Thoracic aorta (tissue), 2 donors: ENCODE measurements at regions not wholly inside any gene's neighbourhood (a gene's known extent, or its start where the extent isn't known, plus 50 kb on each side); places are given as distances from the start of the nearest gene placed in this dataset.

Experiments used
- ATAC-seq: fragments of 150-250 bp; one replicate; pipeline ENCODE4 v1.8.0; 2017; ENCODE audit warnings: low read depth; ENCODE audit not compliant: insufficient number of reproducible peaks, low FRiP score
- DNase-seq: peaks from one replicate; pipeline ENCODE4 v3.0.0-alpha.2; 2020; ENCODE audit warnings: low spot score
- H3K27ac ChIP-seq, 2 donors: fragments of 200-600 bp; sonication (generic); 1 replicate in 1 of 2; 2 replicates in 1 of 2; pipeline ENCODE4 v1.5.1; 2016; ENCODE audit warnings: mild to moderate bottlenecking in 2 of 2, moderate library complexity in 2 of 2
- H3K27me3 ChIP-seq: fragments of 200-600 bp; sonication (generic); replicated peaks from 2 replicates; pipeline ENCODE4 v1.6.0; 2016; ENCODE audit warnings: mild to moderate bottlenecking; ENCODE audit not compliant: insufficient read depth
- H3K36me3 ChIP-seq: fragments of 200-600 bp; sonication (generic); one replicate; pipeline ENCODE4 v1.5.1; 2016
- H3K4me1 ChIP-seq, 2 donors: fragments of 200-600 bp; sonication (generic); 1 replicate in 1 of 2; 2 replicates in 1 of 2; pipeline versions ENCODE4 v1.5.1 to v1.6.0; 2016; ENCODE audit warnings: low read depth in 2 of 2, mild to moderate bottlenecking in 1 of 2; ENCODE audit not compliant: control insufficient read depth in 1 of 2
- H3K4me3 ChIP-seq: fragments of 200-600 bp; sonication (generic); 2 replicates; pipeline ENCODE4 v1.5.1; 2016; ENCODE audit warnings: mild to moderate bottlenecking
- H3K9me3 ChIP-seq: fragments of 200-600 bp; sonication (generic); 2 replicates; pipeline ENCODE4 v1.5.1; 2016
- CTCF ChIP-seq: fragments of 200-600 bp; sonication (generic); IDR thresholded peaks from one replicate; pipeline ENCODE4 v1.5.1; 2019; ENCODE audit warnings: antibody characterized with exemption

- peak; percentile 94 for TF ChIP-seq CTCF
- Histone ChIP-seq H3K4me1 (peaks cover 4 to 7% of the 10 kb centered on the region in 2 donors), H3K36me3 (no peaks in the 10 kb centered on the region), H3K4me3 (peak overlapping the region; percentile 90), H3K9me3 (no peaks in the 10 kb centered on the region), H3K27ac (peak overlapping the region; percentile 67 to 72), H3K27me3 (no peaks in the 10 kb centered on the region)
- peak; percentile 99 for ATAC-seq
- peak; percentile 80 for DNase-seq
Measured at GRCh38 chr2:41840702-41841551, 206.9 kb upstream of the PKDCC start.

GRCh38 chr2:41846962-41847361, 200.9 kb upstream of the PKDCC start:
- DNase-seq = no peak
- no peak for ATAC-seq
- Histone ChIP-seq H3K4me3 (no peak overlapping the region), H3K9me3 (no peaks in the 10 kb centered on the region), H3K4me1 (peaks cover 0 to under 1% of the 10 kb centered on the region in 2 donors), H3K36me3 (no peaks in the 10 kb centered on the region), H3K27ac (no peak overlapping the region), H3K27me3 (no peaks in the 10 kb centered on the region)
- TF ChIP-seq CTCF = no peak

GRCh38 chr2:41847744-41848441, 199.9 kb upstream of the PKDCC start:
- Histone ChIP-seq H3K36me3 (no peaks in the 10 kb centered on the region), H3K27me3 (no peaks in the 10 kb centered on the region), H3K27ac (no peak overlapping the region), H3K9me3 (no peaks in the 10 kb centered on the region), H3K4me3 (no peak overlapping the region), H3K4me1 (no peaks in the 10 kb centered on the region)
- DNase-seq (no peak), ATAC-seq (no peak)
- TF ChIP-seq CTCF = no peak

GRCh38 chr2:41851554-41851953, 196.3 kb upstream of the PKDCC start:
- no peak for DNase-seq
- Histone ChIP-seq H3K36me3 (no peaks in the 10 kb centered on the region), H3K4me3 (no peak overlapping the region), H3K9me3 (no peaks in the 10 kb centered on the region), H3K27ac (no peak overlapping the region), H3K4me1 (no peaks in the 10 kb centered on the region), H3K27me3 (no peaks in the 10 kb centered on the region)
- ATAC-seq = no peak
- no peak for TF ChIP-seq CTCF

GRCh38 chr2:41853427-41854191, 194.2 kb upstream of the PKDCC start:
- DNase-seq (no peak), ATAC-seq (peak; percentile 65)
- Histone ChIP-seq H3K27me3 (no peaks in the 10 kb centered on the region), H3K4me3 (no peak overlapping the region), H3K27ac (no peak overlapping the region), H3K9me3 (no peaks in the 10 kb centered on the region), H3K36me3 (no peaks in the 10 kb centered on the region), H3K4me1 (no peaks in the 10 kb centered on the region)
- peak; percentile 74 for TF ChIP-seq CTCF
